ENCODE measurements at regions not wholly inside any gene's neighbourhood (a gene's known extent, or its start where the extent isn't known, plus 50 kb on each side); places are given as distances from the start of the nearest gene placed in this dataset.

DNA sequence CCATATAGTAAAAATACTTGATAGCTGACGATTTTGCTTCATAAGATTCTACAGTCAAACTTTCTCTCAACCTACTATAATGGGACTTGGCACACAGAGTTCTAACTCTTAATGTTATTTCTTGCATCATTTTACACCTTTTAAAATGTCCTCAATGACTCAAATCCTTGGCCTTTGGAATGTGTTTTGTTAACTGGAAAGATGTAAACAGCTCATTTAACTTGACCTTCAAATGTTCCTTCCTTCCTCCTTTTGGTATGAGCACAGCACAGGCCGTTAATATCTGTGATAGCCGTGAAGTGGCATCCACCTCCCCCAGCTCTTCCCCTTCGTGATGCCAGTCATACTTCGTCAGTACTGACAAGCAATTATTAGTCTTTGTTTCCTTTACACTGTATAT is 972.0 kb upstream of the CITED2 start:
- Histone ChIP-seq H3K9ac (no peak overlapping the region), H3K9me3 (ENCODE audit: low read depth) (no peaks in the 10 kb centered on the region)

GRCh38 chr6:140345935-140346334 is 971.5 kb upstream of the CITED2 start:
- Histone ChIP-seq H3K36me3 (ENCODE audit: low read depth) (peaks cover 6% of the 10 kb centered on the region; the same call in 1 of the 2 replicates), H3K27me3 (replicated peaks; ENCODE audit: insufficient read depth) (no peaks in the 10 kb centered on the region), H3K4me3 (no peak overlapping the region), H3K9me2 (ENCODE audit: insufficient read depth) (no peaks in the 10 kb centered on the region), H2AFZ (peak overlapping the region; percentile 67; the same call in 1 of the 2 replicates), H3F3A (ENCODE audit: insufficient read depth) (peaks cover 38% of the 10 kb centered on the region), H3K79me2 (ENCODE audit: insufficient read depth) (no peaks in the 10 kb centered on the region), H3K27ac (peak overlapping the region; percentile 29), H3K4me1 (ENCODE audit: insufficient read depth) (peaks cover 42% of the 10 kb centered on the region), H3K9ac (no peak overlapping the region), H3K9me3 (ENCODE audit: low read depth) (no peaks in the 10 kb centered on the region), H3K4me2 (ENCODE audit: unreplicated experiment) (no peak overlapping the region), H4K20me1 (ENCODE audit: insufficient read depth) (no peaks in the 10 kb centered on the region)
- in situ Hi-C loops (cut with MboI) = no loop called here
- peak; percentile 0 for DNase-seq
- TF ChIP-seq EZH2 (IDR thresholded peaks at IDR 0.05; ENCODE audit: insufficient read depth, poor library complexity, severe bottlenecking) (no peak), EZH2phosphoT487 (IDR thresholded peaks at IDR 0.05; ENCODE audit: insufficient read depth, low read depth) (no peak)
- 80 to 89% methylated on average over 3 of the region's 3 CpGs for WGBS, 2 experiments (ENCODE audit: low coverage in 1 of 2, low lambda C conversion rate in 2 of 2, missing lambda C conversion rate in 2 of 2)

More for the DNA sequence above, 972.0 kb upstream of the CITED2 start:
- Histone ChIP-seq H3K9me2 (ENCODE audit: insufficient read depth) (no peaks in the 10 kb centered on the region), H3F3A (ENCODE audit: insufficient read depth) (peaks cover 38% of the 10 kb centered on the region), H3K27me3 (replicated peaks; ENCODE audit: insufficient read depth) (no peaks in the 10 kb centered on the region), H3K4me1 (ENCODE audit: insufficient read depth) (peaks cover 42% of the 10 kb centered on the region), H3K4me3 (no peak overlapping the region), H3K4me2 (ENCODE audit: unreplicated experiment) (no peak overlapping the region), H3K27ac (peak overlapping the region; percentile 29), H4K20me1 (ENCODE audit: insufficient read depth) (no peaks in the 10 kb centered on the region), H3K36me3 (ENCODE audit: low read depth) (peaks cover 6% of the 10 kb centered on the region; the same call in 1 of the 2 replicates), H3K79me2 (ENCODE audit: insufficient read depth) (no peaks in the 10 kb centered on the region), H2AFZ (peak overlapping the region; percentile 67)
- WGBS, 2 experiments (ENCODE audit: low coverage in 1 of 2, low lambda C conversion rate in 2 of 2, missing lambda C conversion rate in 2 of 2) = 51 to 60% methylated on average over 5 of the region's 5 CpGs
- DNase-seq = peak; percentile 31
- in situ Hi-C loops (cut with MboI) = no loop called here
- TF ChIP-seq EZH2phosphoT487 (IDR thresholded peaks at IDR 0.05; ENCODE audit: insufficient read depth, low read depth) (no peak), EZH2 (IDR thresholded peaks at IDR 0.05; ENCODE audit: insufficient read depth, poor library complexity, severe bottlenecking) (no peak)

- peaks cover 38% of the 10 kb centered on the region for H3F3A ChIP-seq (ENCODE audit: insufficient read depth)
- H3K27ac ChIP-seq = peak overlapping the region; percentile 29
- no peaks in the 10 kb centered on the region for H3K79me2 ChIP-seq (ENCODE audit: insufficient read depth)
- H4K20me1 ChIP-seq (ENCODE audit: insufficient read depth) = no peaks in the 10 kb centered on the region
- 100% methylated on average over 1 of the region's 1 CpG for WGBS, 2 experiments (ENCODE audit: low coverage in 1 of 2, low lambda C conversion rate in 2 of 2, missing lambda C conversion rate in 2 of 2)
- DNase-seq = peak; percentile 70
- H3K27me3 ChIP-seq (replicated peaks; ENCODE audit: insufficient read depth) = no peaks in the 10 kb centered on the region
- no peaks in the 10 kb centered on the region for H3K9me2 ChIP-seq (ENCODE audit: insufficient read depth)
- TF ChIP-seq EZH2phosphoT487 (IDR thresholded peaks at IDR 0.05; ENCODE audit: insufficient read depth, low read depth) (no peak), EZH2 (IDR thresholded peaks at IDR 0.05; ENCODE audit: insufficient read depth, poor library complexity, severe bottlenecking) (no peak)
- in situ Hi-C loops (cut with MboI) = no loop called here
- peak overlapping the region; percentile 13 for H3K4me2 ChIP-seq (ENCODE audit: unreplicated experiment)
- peak overlapping the region; percentile 48 for H2AFZ ChIP-seq
- peaks cover 42% of the 10 kb centered on the region for H3K4me1 ChIP-seq (ENCODE audit: insufficient read depth)
- H3K9me3 ChIP-seq (ENCODE audit: low read depth) = no peaks in the 10 kb centered on the region
- peaks cover 6% of the 10 kb centered on the region; the same call in 1 of the 2 replicates for H3K36me3 ChIP-seq (ENCODE audit: low read depth)
- no peak overlapping the region for H3K4me3 ChIP-seq
- H3K9ac ChIP-seq = no peak overlapping the region
Measured at GRCh38 chr6:140344142-140344913, 969.9 kb upstream of the CITED2 start.

- Histone ChIP-seq H3K4me3 (no peak overlapping the region), H3K36me3 (ENCODE audit: low read depth) (peaks cover 6% of the 10 kb centered on the region; the same call in 1 of the 2 replicates), H3K9me3 (ENCODE audit: low read depth) (no peaks in the 10 kb centered on the region), H3K9me2 (ENCODE audit: insufficient read depth) (no peaks in the 10 kb centered on the region), H3K79me2 (ENCODE audit: insufficient read depth) (no peaks in the 10 kb centered on the region), H3K4me2 (ENCODE audit: unreplicated experiment) (no peak overlapping the region), H3F3A (ENCODE audit: insufficient read depth) (peaks cover 38% of the 10 kb centered on the region), H3K9ac (no peak overlapping the region), H3K27ac (no peak overlapping the region), H3K4me1 (ENCODE audit: insufficient read depth) (peaks cover 42% of the 10 kb centered on the region), H3K27me3 (replicated peaks; ENCODE audit: insufficient read depth) (no peaks in the 10 kb centered on the region), H4K20me1 (ENCODE audit: insufficient read depth) (no peaks in the 10 kb centered on the region), H2AFZ (peak overlapping the region; percentile 16; the same call in 1 of the 2 replicates)
- DNase-seq = no peak
- in situ Hi-C loops (cut with MboI) = no loop called here
- 79 to 86% methylated on average over 2 of the region's 2 CpGs for WGBS, 2 experiments (ENCODE audit: low coverage in 1 of 2, low lambda C conversion rate in 2 of 2, missing lambda C conversion rate in 2 of 2)
- no peak for TF ChIP-seq EZH2phosphoT487 (IDR thresholded peaks at IDR 0.05; ENCODE audit: insufficient read depth, low read depth)
Measured at GRCh38 chr6:140343128-140343527, 968.7 kb upstream of the CITED2 start.

Data from GM23248 (cell line).